SK-N-SH (cell line): ENCODE measurements at regions not wholly inside any gene's neighbourhood (a gene's known extent, or its start where the extent isn't known, plus 50 kb on each side); places are given as distances from the start of the nearest gene placed in this dataset.

Experiments
- CTCF ChIP-seq: fragments of 200-600 bp; sonication (generic); IDR thresholded peaks from 2 replicates; pipeline ENCODE4 v1.6.1; 2017; ENCODE audit warnings: antibody characterized with exemption, mild to moderate bottlenecking, moderate library complexity
- EZH2phosphoT487 ChIP-seq: fragments of 200-600 bp; sonication (generic); IDR thresholded peaks from 2 replicates; pipeline ENCODE4 v1.6.1; 2017; ENCODE audit warnings: low read depth, mixed run types, mild to moderate bottlenecking, antibody characterized with exemption, moderate library complexity, borderline replicate concordance
- GABPA ChIP-seq: IDR thresholded peaks from 2 replicates; pipeline ENCODE4 v1.4.0; 2012; ENCODE audit warnings: low read depth, mild to moderate bottlenecking
- JUND ChIP-seq: IDR thresholded peaks from 2 replicates; pipeline ENCODE4 v1.4.0; 2012
- POLR2AphosphoS5 ChIP-seq: IDR thresholded peaks from 2 replicates; pipeline ENCODE4 v1.6.1; 2012; ENCODE audit warnings: low read depth, low read length
- REST ChIP-seq: IDR thresholded peaks from 2 replicates; pipeline ENCODE4 v1.6.1; 2012; ENCODE audit warnings: mild to moderate bottlenecking, low read depth, low read length, moderate library complexity
- RFX5 ChIP-seq: IDR thresholded peaks from 2 replicates; pipeline ENCODE4 v1.6.1; 2012; ENCODE audit warnings: mild to moderate bottlenecking, improper control_type of control experiment, low read length
- SMC3 ChIP-seq: IDR thresholded peaks from 2 replicates; pipeline ENCODE4 v1.6.1; 2012; ENCODE audit warnings: low read depth, low read length, improper control_type of control experiment
- TAF1 ChIP-seq: IDR thresholded peaks from 2 replicates; pipeline ENCODE4 v1.6.1; 2012; ENCODE audit warnings: low read depth, mild to moderate bottlenecking, low read length, moderate library complexity, borderline replicate concordance
- TEAD4 ChIP-seq: IDR thresholded peaks from 2 replicates; pipeline ENCODE4 v1.4.0; 2012; ENCODE audit warnings: mild to moderate bottlenecking, borderline replicate concordance; ENCODE audit not compliant: insufficient read depth
- YY1 ChIP-seq: IDR thresholded peaks from 2 replicates; pipeline ENCODE4 v1.4.0; 2012; ENCODE audit warnings: low read depth, mild to moderate bottlenecking
- ZBTB33 ChIP-seq: IDR thresholded peaks from 2 replicates; pipeline ENCODE4 v1.4.0; 2012; ENCODE audit warnings: low read depth, borderline replicate concordance
- TF ChIP-seq, protein P1 (sequence below): IDR thresholded peaks from 2 replicates; pipeline ENCODE4 v1.4.0; 2012; ENCODE audit warnings: low read depth

DNA sequence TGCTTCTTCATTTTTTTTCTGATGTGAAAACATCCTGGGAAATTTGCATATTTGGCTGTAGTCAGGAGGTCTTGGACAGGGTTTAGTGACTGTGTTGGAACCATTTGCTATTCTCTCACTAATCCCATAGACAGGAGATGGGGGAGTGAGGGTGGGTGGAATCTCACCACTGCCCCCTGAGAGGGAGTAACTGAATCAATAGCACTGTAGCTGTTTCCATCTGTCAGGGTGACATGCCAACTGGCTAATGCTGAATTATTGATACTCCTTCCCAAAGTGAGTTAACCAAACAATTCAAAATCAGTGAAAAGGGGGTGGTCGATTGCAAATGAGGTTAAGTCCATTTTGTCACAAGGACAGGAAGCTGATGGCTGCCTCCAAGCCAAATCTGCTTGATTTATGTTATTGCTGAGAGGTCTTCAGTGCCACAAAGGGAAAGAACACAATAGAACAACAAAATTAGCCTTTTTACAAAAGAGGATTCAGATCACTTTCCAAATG is 55.1 kb upstream of the B3GAT2 start:
- TF ChIP-seq ZBTB33: no peak
- no peak for TF ChIP-seq CTCF
- TF ChIP-seq TEAD4: no peak
- no peak for TF ChIP-seq GABPA
- TF ChIP-seq SMC3: no peak
- no peak for TF ChIP-seq EZH2phosphoT487
- no peak for TF ChIP-seq JUND
- TF ChIP-seq POLR2AphosphoS5: no peak
- no peak for TF ChIP-seq YY1
- TF ChIP-seq, protein P1, sequence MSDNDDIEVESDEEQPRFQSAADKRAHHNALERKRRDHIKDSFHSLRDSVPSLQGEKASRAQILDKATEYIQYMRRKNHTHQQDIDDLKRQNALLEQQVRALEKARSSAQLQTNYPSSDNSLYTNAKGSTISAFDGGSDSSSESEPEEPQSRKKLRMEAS: no peak
- no peak for TF ChIP-seq TAF1
- TF ChIP-seq REST: no peak
- no peak for TF ChIP-seq RFX5
